Common myeloid progenitor, CD34-positive (primary cell): ENCODE measurements at regions not wholly inside any gene's neighbourhood (a gene's known extent, or its start where the extent isn't known, plus 50 kb on each side); places are given as distances from the start of the nearest gene placed in this dataset.

ENCODE experiments used
- CTCF ChIA-PET: fragments of 350-600 bp; sonication (Branson Sonifier 250); formaldehyde crosslinking; loops from one replicate; lab custom pipeline; 2021; ENCODE audit warnings: antibody characterized with exemption; lab: Charles Lee
- POLR2A ChIA-PET: fragments of 350-600 bp; sonication (Branson Sonifier 250); formaldehyde crosslinking; loops from one replicate; lab custom pipeline; 2021; ENCODE audit warnings: antibody characterized with exemption; lab: Charles Lee
- DNase-seq, 3 donors: peaks; one replicate each; pipeline versions ENCODE4 v3.0.0 to v3.0.0-alpha.2; 2013
- H3K27ac ChIP-seq, 2 experiments: 1 replicate in 1 of 2; 2 replicates in 1 of 2; pipeline ENCODE4 v1.7.0; 2013; ENCODE audit warnings: inconsistent platforms in 2 of 2, low read length in 2 of 2, mild to moderate bottlenecking in 2 of 2, low read depth in 1 of 2, moderate library complexity in 1 of 2; ENCODE audit not compliant: severe bottlenecking in 2 of 2, insufficient read depth in 1 of 2, poor library complexity in 1 of 2
- H3K27me3 ChIP-seq, 5 experiments: replicated peaks in 2 of 5; 1 replicate in 3 of 5; 2 replicates in 2 of 5; pipeline versions ENCODE4 v1.6.1 to v1.7.0; 2013; ENCODE audit warnings: low read length in 4 of 5, mild to moderate bottlenecking in 2 of 5, moderate library complexity in 2 of 5, inconsistent platforms in 1 of 5; ENCODE audit not compliant: insufficient read depth in 5 of 5, control insufficient read depth in 4 of 5
- H3K36me3 ChIP-seq, 4 experiments: 1 replicate in 2 of 4; 2 replicates in 2 of 4; pipeline versions ENCODE4 v1.6.1 to v1.7.0; 2013; ENCODE audit warnings: low read length in 3 of 4, control low read depth in 1 of 4, mild to moderate bottlenecking in 1 of 4; ENCODE audit not compliant: control insufficient read depth in 4 of 4, insufficient read depth in 4 of 4
- H3K4me1 ChIP-seq, 4 experiments: 1 replicate in 3 of 4; 2 replicates in 1 of 4; pipeline versions ENCODE4 v1.6.1 to v1.7.1; 2013; ENCODE audit warnings: low read length in 3 of 4, mild to moderate bottlenecking in 3 of 4, control low read depth in 1 of 4, inconsistent platforms in 1 of 4, moderate library complexity in 1 of 4; ENCODE audit not compliant: control insufficient read depth in 4 of 4, insufficient read depth in 4 of 4; ENCODE audit errors: control extremely low read depth in 1 of 4
- H3K4me3 ChIP-seq, 7 experiments: 1 replicate in 4 of 7; 2 replicates in 3 of 7; pipeline versions ENCODE4 v1.5.1 to v1.7.0; 2013; ENCODE audit warnings: mild to moderate bottlenecking in 7 of 7, low read length in 6 of 7, moderate library complexity in 6 of 7, inconsistent platforms in 2 of 7, low read depth in 2 of 7, control low read depth in 1 of 7; ENCODE audit not compliant: insufficient read depth in 4 of 7, control insufficient read depth in 1 of 7; ENCODE audit errors: extremely low read depth in 1 of 7
- H3K9me3 ChIP-seq, 5 experiments: 1 replicate in 4 of 5; 2 replicates in 1 of 5; pipeline versions ENCODE4 v1.6.1 to v1.7.1; 2013; ENCODE audit warnings: low read length in 4 of 5, mild to moderate bottlenecking in 2 of 5, inconsistent platforms in 1 of 5, low read depth in 1 of 5, moderate library complexity in 1 of 5; ENCODE audit not compliant: control insufficient read depth in 4 of 5, insufficient read depth in 2 of 5; ENCODE audit errors: control extremely low read depth in 1 of 5
- WGBS: methylation state at CpG from one replicate; pipeline ENCODE4 v1.1.5; 2013; ENCODE audit not compliant: insufficient coverage; 5-methylcytosine and 5-hydroxymethylcytosine counted together

DNA sequence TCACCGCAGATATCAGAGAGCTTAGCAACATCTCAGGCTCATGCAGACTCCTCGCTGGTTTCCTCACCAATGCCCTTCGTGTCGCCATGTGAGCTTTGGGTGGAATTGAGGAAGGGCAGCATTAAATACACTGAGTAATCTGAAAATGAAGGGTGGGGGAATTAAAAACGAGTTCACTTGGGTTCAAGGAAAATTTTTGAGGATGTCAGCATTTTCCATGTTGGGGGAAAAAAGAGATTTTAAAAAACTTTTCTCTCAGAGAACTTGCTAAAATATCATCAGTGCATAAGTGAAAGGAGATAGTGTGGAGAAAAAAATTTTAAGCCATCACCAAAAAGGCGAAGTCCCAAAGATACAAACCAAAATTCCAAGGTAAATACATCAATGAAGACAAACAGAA is 359.3 kb downstream of the KCNRG start:
- Histone ChIP-seq H3K9me3 (peaks cover 0 to 3% (median 0%) of the 10 kb centered on the region in 5 experiments), H3K27ac (no peak overlapping the region), H3K4me3 (no peak overlapping the region), H3K4me1 (no peaks in the 10 kb centered on the region), H3K36me3 (no peaks in the 10 kb centered on the region), H3K27me3 (no peaks in the 10 kb centered on the region)
- POLR2A ChIA-PET: no interaction called here
- 96% methylated on average over 5 of the region's 6 CpGs for WGBS
- CTCF ChIA-PET: no interaction called here
- DNase-seq: no peak

DNA sequence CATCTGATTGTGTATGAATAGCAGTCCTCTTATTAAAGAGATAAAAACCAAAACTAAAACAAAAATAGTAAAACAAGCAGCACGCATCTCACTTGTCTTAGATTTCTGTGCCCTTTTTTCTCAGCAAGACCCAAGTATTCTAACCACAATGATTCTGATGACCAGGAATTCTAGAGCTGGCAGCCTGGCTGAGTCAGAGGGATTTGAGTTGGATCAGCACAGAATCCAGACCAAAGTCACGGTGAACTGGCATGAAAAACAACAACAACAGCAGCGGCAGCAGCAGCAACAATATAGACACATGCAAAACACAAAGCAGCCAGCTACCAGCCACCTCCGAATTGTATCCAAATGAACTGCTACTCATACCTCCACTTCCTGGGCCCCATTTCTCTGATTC is 360.5 kb downstream of the KCNRG start:
- Histone ChIP-seq H3K9me3 (peaks cover 0 to 15% (median 6%) of the 10 kb centered on the region in 5 experiments), H3K27me3 (no peaks in the 10 kb centered on the region), H3K27ac (no peak overlapping the region), H3K4me3 (no peak overlapping the region), H3K36me3 (no peaks in the 10 kb centered on the region), H3K4me1 (no peaks in the 10 kb centered on the region)
- ChIA-PET CTCF (no interaction called here), POLR2A (no interaction called here)
- WGBS: 60% methylated on average over 3 of the region's 4 CpGs
- no peak for DNase-seq

- Histone ChIP-seq H3K4me1 (no peaks in the 10 kb centered on the region), H3K4me3 (no peak overlapping the region), H3K36me3 (no peaks in the 10 kb centered on the region), H3K27me3 (no peaks in the 10 kb centered on the region), H3K27ac (no peak overlapping the region), H3K9me3 (peaks cover 0 to 22% (median 7%) of the 10 kb centered on the region in 5 experiments)
- WGBS: 100% methylated on average over 1 of the region's 1 CpG
- no peak for DNase-seq
- POLR2A ChIA-PET: no interaction called here
- CTCF ChIA-PET: no interaction called here
Measured at GRCh38 chr13:50376895-50377575, 361.8 kb downstream of the KCNRG start.

DNA sequence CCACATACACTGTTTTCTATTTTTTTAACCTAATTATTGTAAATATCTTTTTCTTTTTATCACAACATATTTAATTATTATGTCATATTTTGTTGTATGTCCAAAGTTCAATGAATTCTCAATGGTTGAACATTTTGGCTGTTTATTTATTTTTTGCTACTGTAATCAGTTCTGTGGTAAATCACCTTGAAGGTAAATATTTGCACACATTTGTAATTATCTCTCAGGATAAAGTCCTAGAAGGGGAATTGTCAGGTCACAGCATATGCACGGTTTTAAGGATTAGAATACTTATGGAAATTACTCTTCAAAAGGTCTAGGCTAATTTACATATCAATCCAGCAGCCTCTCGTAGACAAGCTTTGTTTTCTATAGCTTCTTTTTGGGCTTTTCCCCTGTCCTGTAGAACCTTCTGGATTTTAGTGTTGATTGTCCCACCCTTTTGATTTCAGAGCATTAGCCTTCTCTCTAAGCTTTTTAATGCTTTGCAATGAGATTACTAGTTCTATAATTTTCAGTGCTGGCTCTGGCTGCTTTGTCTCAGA is 362.6 kb downstream of the KCNRG start:
- CTCF ChIA-PET: interaction anchor here (0.8 kb wide), 1 partner anchor 9 kb away, joined by 3 read pairs; no protein-coding TSS in a partner anchor

DNA sequence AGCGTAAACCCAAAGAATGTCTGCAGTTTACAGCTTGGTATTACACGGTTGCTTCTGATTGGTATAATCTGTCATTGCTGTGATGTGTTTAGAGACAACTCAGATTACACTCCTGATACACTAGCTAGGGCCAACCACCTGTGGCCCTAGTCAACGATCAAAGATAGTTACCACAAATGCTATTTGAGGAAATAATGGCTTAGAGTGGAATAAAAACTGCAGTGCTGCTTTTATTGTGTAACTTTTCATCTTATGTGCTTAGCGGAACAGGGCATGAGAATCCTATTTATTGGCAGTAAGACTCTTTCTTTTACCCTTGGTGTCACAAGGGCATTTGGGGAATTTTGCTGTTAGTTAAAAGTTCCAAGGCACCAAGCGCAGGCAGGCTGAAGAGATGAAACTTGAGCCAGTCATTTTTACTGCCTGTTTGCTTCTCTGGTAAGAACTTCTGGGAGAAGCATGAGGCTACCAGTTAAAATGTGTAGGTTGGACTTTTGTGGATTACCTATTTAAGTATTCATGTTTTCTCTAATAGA is 363.3 kb downstream of the KCNRG start:
- Histone ChIP-seq H3K9me3 (peaks cover 0 to 28% (median 7%) of the 10 kb centered on the region in 5 experiments), H3K27me3 (no peaks in the 10 kb centered on the region), H3K4me1 (no peaks in the 10 kb centered on the region), H3K36me3 (no peaks in the 10 kb centered on the region), H3K4me3 (no peak overlapping the region), H3K27ac (no peak overlapping the region)
- 100% methylated on average over 3 of the region's 5 CpGs for WGBS
- CTCF ChIA-PET: interaction anchor here (0.8 kb wide), 1 partner anchor 10 kb away, joined by 3 read pairs; no protein-coding TSS in a partner anchor
- POLR2A ChIA-PET: no interaction called here
- DNase-seq: no peak

More for the DNA sequence above, 362.6 kb downstream of the KCNRG start:
- Histone ChIP-seq H3K4me3 (no peak overlapping the region), H3K4me1 (no peaks in the 10 kb centered on the region), H3K9me3 (peaks cover 0 to 28% (median 7%) of the 10 kb centered on the region in 5 experiments), H3K36me3 (no peaks in the 10 kb centered on the region), H3K27me3 (no peaks in the 10 kb centered on the region), H3K27ac (no peak overlapping the region)
- WGBS: no CpG with 5 or more reads among the region's 2 CpGs
- POLR2A ChIA-PET: no interaction called here
- no peak for DNase-seq

- Histone ChIP-seq H3K36me3 (no peaks in the 10 kb centered on the region), H3K9me3 (peaks cover 0 to 28% (median 7%) of the 10 kb centered on the region in 5 experiments), H3K4me3 (no peak overlapping the region), H3K4me1 (no peaks in the 10 kb centered on the region), H3K27ac (no peak overlapping the region), H3K27me3 (no peaks in the 10 kb centered on the region)
- ChIA-PET POLR2A (no interaction called here), CTCF (no interaction called here)
- 94% methylated on average over 3 of the region's 3 CpGs for WGBS
- no peak for DNase-seq
Measured at GRCh38 chr13:50379584-50379983, 364.3 kb downstream of the KCNRG start.

- Histone ChIP-seq H3K9me3 (peaks cover 0 to 28% (median 7%) of the 10 kb centered on the region in 5 experiments), H3K27me3 (no peaks in the 10 kb centered on the region), H3K4me3 (no peak overlapping the region), H3K36me3 (no peaks in the 10 kb centered on the region), H3K27ac (no peak overlapping the region), H3K4me1 (no peaks in the 10 kb centered on the region)
- CTCF ChIA-PET: no interaction called here
- no peak for DNase-seq
- POLR2A ChIA-PET: no interaction called here
Measured at GRCh38 chr13:50380905-50381304, 365.7 kb downstream of the KCNRG start.
